DND-41 (cell line): ENCODE measurements at regions not wholly inside any gene's neighbourhood (a gene's known extent, or its start where the extent isn't known, plus 50 kb on each side); places are given as distances from the start of the nearest gene placed in this dataset.

Experiments used
- ATAC-seq: fragments of 200-7000 bp; cut with Tn5 transposase; 3 replicates; pipeline ENCODE4 v1.9.1; 2021; ENCODE audit warnings: low read depth; ENCODE audit not compliant: insufficient read depth
- DNase-seq: peaks from one replicate; pipeline ENCODE4 v3.0.0-alpha.2; 2020
- H2AFZ ChIP-seq: 2 replicates; pipeline ENCODE4 v1.6.0; 2012; ENCODE audit warnings: low read depth, low read length
- H3K27ac ChIP-seq: 2 replicates; pipeline ENCODE4 v1.5.1; 2012; ENCODE audit warnings: low read length, inconsistent platforms
- H3K27me3 ChIP-seq: fragments of 200-600 bp; sonication (generic); 2 replicates; pipeline ENCODE4 v1.6.0; 2012; ENCODE audit warnings: low read length, mild to moderate bottlenecking, inconsistent platforms; ENCODE audit not compliant: insufficient read depth, poor library complexity
- H3K36me3 ChIP-seq: 2 replicates; pipeline ENCODE4 v1.5.1; 2012; ENCODE audit warnings: low read length, inconsistent platforms; ENCODE audit not compliant: insufficient read depth
- H3K4me1 ChIP-seq: 2 replicates; pipeline ENCODE4 v1.5.1; 2012; ENCODE audit warnings: mild to moderate bottlenecking, low read length; ENCODE audit not compliant: insufficient read depth
- H3K4me2 ChIP-seq: 2 replicates; pipeline ENCODE4 v1.6.0; 2012; ENCODE audit warnings: mild to moderate bottlenecking, moderate library complexity, low read length, inconsistent platforms; ENCODE audit not compliant: insufficient read depth
- H3K4me3 ChIP-seq, 2 experiments: fragments of 200-600 bp in 1 of 2; shearing (Covaris generic) in 1 of 2; 2 replicates each; pipeline ENCODE4 v1.5.1; 2012 to 2016; ENCODE audit warnings: inconsistent platforms in 2 of 2, low read length in 2 of 2, mild to moderate bottlenecking in 2 of 2, low read depth in 1 of 2, moderate library complexity in 1 of 2
- H3K79me2 ChIP-seq: 2 replicates; pipeline ENCODE4 v1.6.0; 2012; ENCODE audit warnings: low read length, inconsistent platforms; ENCODE audit not compliant: insufficient read depth
- H3K9ac ChIP-seq: 2 replicates; pipeline ENCODE4 v1.6.0; 2012; ENCODE audit warnings: low read depth, mild to moderate bottlenecking, inconsistent platforms, low read length, moderate library complexity
- H3K9me3 ChIP-seq: 2 replicates; pipeline ENCODE4 v1.5.1; 2012; ENCODE audit warnings: low read length, moderate library complexity, mild to moderate bottlenecking, inconsistent platforms; ENCODE audit not compliant: insufficient read depth, severe bottlenecking
- H4K20me1 ChIP-seq: 2 replicates; pipeline ENCODE4 v1.6.0; 2012; ENCODE audit warnings: low read length; ENCODE audit not compliant: insufficient read depth
- EZH2 ChIP-seq: IDR thresholded peaks from 3 replicates; pipeline ENCODE4 v1.6.1; 2012; ENCODE audit warnings: borderline replicate concordance, low read depth, mild to moderate bottlenecking, moderate library complexity, low read length, inconsistent platforms; ENCODE audit not compliant: severe bottlenecking
- TF ChIP-seq, protein P1 (sequence below): IDR thresholded peaks from 2 replicates; pipeline ENCODE4 v1.5.1; 2012; ENCODE audit warnings: borderline replicate concordance, low read length, moderate library complexity, mild to moderate bottlenecking; ENCODE audit not compliant: poor library complexity, severe bottlenecking; ENCODE audit errors: extremely low read depth

- TF ChIP-seq, protein P1, sequence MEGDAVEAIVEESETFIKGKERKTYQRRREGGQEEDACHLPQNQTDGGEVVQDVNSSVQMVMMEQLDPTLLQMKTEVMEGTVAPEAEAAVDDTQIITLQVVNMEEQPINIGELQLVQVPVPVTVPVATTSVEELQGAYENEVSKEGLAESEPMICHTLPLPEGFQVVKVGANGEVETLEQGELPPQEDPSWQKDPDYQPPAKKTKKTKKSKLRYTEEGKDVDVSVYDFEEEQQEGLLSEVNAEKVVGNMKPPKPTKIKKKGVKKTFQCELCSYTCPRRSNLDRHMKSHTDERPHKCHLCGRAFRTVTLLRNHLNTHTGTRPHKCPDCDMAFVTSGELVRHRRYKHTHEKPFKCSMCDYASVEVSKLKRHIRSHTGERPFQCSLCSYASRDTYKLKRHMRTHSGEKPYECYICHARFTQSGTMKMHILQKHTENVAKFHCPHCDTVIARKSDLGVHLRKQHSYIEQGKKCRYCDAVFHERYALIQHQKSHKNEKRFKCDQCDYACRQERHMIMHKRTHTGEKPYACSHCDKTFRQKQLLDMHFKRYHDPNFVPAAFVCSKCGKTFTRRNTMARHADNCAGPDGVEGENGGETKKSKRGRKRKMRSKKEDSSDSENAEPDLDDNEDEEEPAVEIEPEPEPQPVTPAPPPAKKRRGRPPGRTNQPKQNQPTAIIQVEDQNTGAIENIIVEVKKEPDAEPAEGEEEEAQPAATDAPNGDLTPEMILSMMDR = no peak
- TF ChIP-seq EZH2 = no peak
- ATAC-seq (no peak), DNase-seq (no peak)
- H2AFZ ChIP-seq = no peak overlapping the region
- H3K9ac ChIP-seq = no peak overlapping the region
- no peaks in the 10 kb centered on the region for H3K4me1 ChIP-seq
- H3K4me3 ChIP-seq = no peak overlapping the region
- H3K27ac ChIP-seq = no peak overlapping the region
- H3K27me3 ChIP-seq = no peaks in the 10 kb centered on the region
- H3K9me3 ChIP-seq = no peaks in the 10 kb centered on the region
- H4K20me1 ChIP-seq = no peaks in the 10 kb centered on the region
- no peaks in the 10 kb centered on the region for H3K36me3 ChIP-seq
- H3K4me2 ChIP-seq = no peak overlapping the region
- H3K79me2 ChIP-seq = no peaks in the 10 kb centered on the region
Observed at GRCh38 chr10:35906155-35906554, 264.1 kb upstream of the FZD8 start.

GRCh38 chr10:35903021-35903420, 260.9 kb upstream of the FZD8 start:
- H4K20me1 ChIP-seq = no peaks in the 10 kb centered on the region
- H3K4me2 ChIP-seq = no peak overlapping the region
- no peak for TF ChIP-seq EZH2
- TF ChIP-seq, protein P1 = no peak
- H3K27ac ChIP-seq = no peak overlapping the region
- DNase-seq = no peak
- no peaks in the 10 kb centered on the region for H3K27me3 ChIP-seq
- ATAC-seq = no peak
- H3K79me2 ChIP-seq = no peaks in the 10 kb centered on the region
- no peaks in the 10 kb centered on the region for H3K36me3 ChIP-seq
- no peaks in the 10 kb centered on the region for H3K4me1 ChIP-seq
- H3K9me3 ChIP-seq = no peaks in the 10 kb centered on the region
- no peak overlapping the region for H2AFZ ChIP-seq
- no peak overlapping the region for H3K4me3 ChIP-seq
- no peak overlapping the region for H3K9ac ChIP-seq

- Histone ChIP-seq H3K79me2 (no peaks in the 10 kb centered on the region), H3K4me1 (no peaks in the 10 kb centered on the region), H3K36me3 (no peaks in the 10 kb centered on the region), H4K20me1 (no peaks in the 10 kb centered on the region), H3K9ac (no peak overlapping the region), H2AFZ (no peak overlapping the region), H3K9me3 (no peaks in the 10 kb centered on the region), H3K27ac (no peak overlapping the region), H3K4me2 (no peak overlapping the region), H3K27me3 (no peaks in the 10 kb centered on the region), H3K4me3 (no peak overlapping the region)
- ATAC-seq = no peak
- TF ChIP-seq, protein P1 = no peak
- TF ChIP-seq EZH2 = no peak
- no peak for DNase-seq
Observed at GRCh38 chr10:35898716-35899440, 256.8 kb upstream of the FZD8 start.
